ENCODE measurements at regions not wholly inside any gene's neighbourhood (a gene's known extent, or its start where the extent isn't known, plus 50 kb on each side); places are given as distances from the start of the nearest gene placed in this dataset.

GRCh38 chr14:98708555-98708954 lies 563.4 kb downstream of the BCL11B start:
- no peak overlapping the region for H3K4me3 ChIP-seq (replicated peaks; ENCODE audit: insufficient read depth, low read length)
- no peak overlapping the region for H3K27ac ChIP-seq (replicated peaks)
- DNase-seq (ENCODE audit: low read depth in 1 of 2, low spot score in 1 of 2) = no peak
- TF ChIP-seq CTCF (IDR thresholded peaks at IDR 0.05; ENCODE audit: insufficient read depth, low read length) = no peak
- H3K27me3 ChIP-seq (ENCODE audit: insufficient read depth, poor library complexity, severe bottlenecking) = no peaks in the 10 kb centered on the region

- TF ChIP-seq REST (IDR thresholded peaks at IDR 0.05; ENCODE audit: insufficient replicate concordance, low read depth) (no peak), SPI1 (IDR thresholded peaks at IDR 0.05; ENCODE audit: borderline replicate concordance, low read depth) (no peak), GABPA (IDR thresholded peaks at IDR 0.05; ENCODE audit: low read depth) (no peak)
- Histone ChIP-seq H3K27ac (replicated peaks) (no peak overlapping the region), H3K27me3 (ENCODE audit: insufficient read depth, poor library complexity, severe bottlenecking) (no peaks in the 10 kb centered on the region), H3K4me3 (replicated peaks; ENCODE audit: insufficient read depth, low read length) (no peak overlapping the region)
- no peak for DNase-seq (ENCODE audit: low read depth in 1 of 2, low spot score in 1 of 2)
Observed at GRCh38 chr14:98711453-98711852, 560.5 kb downstream of the BCL11B start.

- TF ChIP-seq CTCF (IDR thresholded peaks at IDR 0.05; ENCODE audit: insufficient read depth, low read length) = no peak
- TF ChIP-seq REST (IDR thresholded peaks at IDR 0.05; ENCODE audit: insufficient replicate concordance, low read depth) = no peak
- TF ChIP-seq POLR2AphosphoS5 (IDR thresholded peaks at IDR 0.05; ENCODE audit: low read depth) = no peak
- no peak for TF ChIP-seq SPI1 (IDR thresholded peaks at IDR 0.05; ENCODE audit: borderline replicate concordance, low read depth)
- TF ChIP-seq GABPA (IDR thresholded peaks at IDR 0.05; ENCODE audit: low read depth) = no peak
- Histone ChIP-seq H3K27ac (replicated peaks) (no peak overlapping the region), H3K27me3 (ENCODE audit: insufficient read depth, poor library complexity, severe bottlenecking) (no peaks in the 10 kb centered on the region), H3K4me3 (replicated peaks; ENCODE audit: insufficient read depth, low read length) (no peak overlapping the region)
- DNase-seq (ENCODE audit: low read depth in 1 of 2, low spot score in 1 of 2) = no peak
Observed at GRCh38 chr14:98714626-98715425, 557.2 kb downstream of the BCL11B start.

- TF ChIP-seq REST (IDR thresholded peaks at IDR 0.05; ENCODE audit: insufficient replicate concordance, low read depth) (no peak), SPI1 (IDR thresholded peaks at IDR 0.05; ENCODE audit: borderline replicate concordance, low read depth) (no peak), GABPA (IDR thresholded peaks at IDR 0.05; ENCODE audit: low read depth) (no peak), POLR2AphosphoS5 (IDR thresholded peaks at IDR 0.05; ENCODE audit: low read depth) (no peak), CTCF (IDR thresholded peaks at IDR 0.05; ENCODE audit: insufficient read depth, low read length) (no peak)
- Histone ChIP-seq H3K27me3 (ENCODE audit: insufficient read depth, poor library complexity, severe bottlenecking) (no peaks in the 10 kb centered on the region), H3K4me3 (replicated peaks; ENCODE audit: insufficient read depth, low read length) (no peak overlapping the region), H3K27ac (replicated peaks) (no peak overlapping the region)
- DNase-seq (ENCODE audit: low read depth in 1 of 2, low spot score in 1 of 2) = no peak
Observed at GRCh38 chr14:98716133-98716532, 555.9 kb downstream of the BCL11B start.
